NCI-H82 treated with DMSO at 0.1 percent for 48 hours (cell line): ENCODE measurements at regions not wholly inside any gene's neighbourhood (a gene's known extent, or its start where the extent isn't known, plus 50 kb on each side); places are given as distances from the start of the nearest gene placed in this dataset.

Experiments used
- DNase-seq: peaks from one replicate; lab custom pipeline; 2025; ENCODE audit not compliant: unreplicated experiment; lab: John Stamatoyannopoulos, UW

DNA sequence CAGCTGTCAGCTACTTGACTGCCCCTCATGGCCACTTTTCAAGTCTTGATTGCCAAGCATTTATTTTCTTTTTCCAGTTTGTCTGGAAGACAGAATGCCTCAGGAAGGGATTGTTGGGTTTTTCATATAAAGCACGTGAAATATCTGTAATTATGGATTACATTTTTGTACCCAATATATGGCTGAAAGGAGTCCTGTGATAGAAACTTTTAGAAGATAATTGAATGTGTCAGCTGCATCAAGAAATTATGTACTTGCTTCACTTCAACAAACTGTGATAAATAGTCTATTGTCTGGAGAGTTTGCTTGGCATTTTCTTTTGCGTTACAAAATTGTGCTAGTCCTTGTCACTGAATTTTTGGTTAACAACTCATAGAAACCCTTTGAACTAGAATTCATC is 247.9 kb upstream of the SLCO3A1 start:
- DNase-seq = no peak

DNA sequence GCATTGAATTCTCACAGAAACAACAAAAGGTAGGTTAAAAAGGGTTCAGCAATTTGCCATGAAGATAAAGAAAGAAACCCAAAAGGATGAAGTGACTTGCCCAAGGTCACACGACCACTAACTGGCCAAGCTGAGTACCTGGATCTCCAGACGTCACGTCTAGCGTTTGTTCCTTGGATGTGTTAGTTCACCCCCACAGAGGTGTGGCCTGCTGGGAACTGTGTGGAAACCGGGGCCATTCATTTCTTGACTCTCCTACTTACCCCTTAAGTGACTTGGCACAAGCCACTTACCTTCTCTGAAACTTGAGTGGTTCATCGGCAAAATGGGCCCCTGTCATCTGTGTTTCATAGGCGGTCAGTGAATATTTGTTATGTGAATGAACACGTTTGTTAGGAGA is 244.3 kb upstream of the SLCO3A1 start:
- DNase-seq = no peak

DNA sequence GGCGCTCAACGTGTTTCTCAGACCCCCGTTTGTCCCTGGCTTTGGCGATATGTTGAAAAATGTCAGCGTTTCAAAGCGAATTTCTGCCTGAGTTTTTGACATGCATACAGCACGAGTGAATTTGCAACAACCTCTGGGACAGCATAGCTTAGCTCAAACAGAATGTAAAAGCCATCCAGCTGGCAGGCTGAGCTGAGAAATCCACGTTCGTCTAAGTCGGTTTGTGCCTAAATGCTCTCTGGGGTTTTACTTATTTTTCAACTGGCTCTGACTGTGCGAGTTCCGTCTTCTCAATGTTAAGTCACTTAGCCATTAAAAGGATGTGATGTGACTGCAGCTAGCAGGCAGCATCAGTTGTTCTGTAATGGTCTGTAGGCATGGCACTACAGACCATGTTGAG is 243.5 kb upstream of the SLCO3A1 start:
- no peak for DNase-seq

DNA sequence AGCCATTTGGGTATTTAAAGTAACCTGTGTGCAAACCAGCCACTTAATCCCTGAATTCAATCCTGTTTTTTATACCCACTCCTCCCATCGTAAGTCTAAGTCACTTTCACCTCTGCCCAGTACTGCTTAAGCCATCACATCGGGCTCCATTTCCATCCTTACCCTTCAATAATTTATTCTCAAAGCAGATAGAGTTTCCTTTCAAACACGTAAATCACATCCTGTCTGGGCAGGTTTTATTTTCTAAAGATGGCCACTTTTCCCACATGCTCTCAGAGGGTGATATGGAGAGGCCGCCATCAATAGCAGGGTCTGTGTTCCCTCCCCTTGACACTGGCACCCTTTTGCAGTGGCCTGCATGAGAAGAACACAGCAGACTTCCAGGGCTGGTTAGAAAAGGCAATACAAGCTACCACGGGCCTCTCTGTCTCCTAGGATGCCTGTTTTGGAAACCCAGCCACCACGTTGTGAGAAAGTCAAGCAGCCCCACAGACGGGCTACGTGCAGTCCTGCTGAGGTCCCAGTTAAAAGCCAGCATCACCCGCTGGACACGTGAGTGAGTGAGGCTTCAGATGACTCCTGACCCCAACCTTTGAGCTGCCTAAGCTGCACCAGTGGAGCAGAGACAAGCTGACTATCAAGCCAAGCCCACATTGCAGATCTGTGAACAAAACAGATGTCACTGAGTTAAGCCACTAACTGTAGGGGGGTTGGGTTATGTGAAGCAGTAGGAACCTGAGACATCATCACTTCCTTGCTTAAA is 241.8 kb upstream of the SLCO3A1 start:
- peak; percentile 60 for DNase-seq

DNA sequence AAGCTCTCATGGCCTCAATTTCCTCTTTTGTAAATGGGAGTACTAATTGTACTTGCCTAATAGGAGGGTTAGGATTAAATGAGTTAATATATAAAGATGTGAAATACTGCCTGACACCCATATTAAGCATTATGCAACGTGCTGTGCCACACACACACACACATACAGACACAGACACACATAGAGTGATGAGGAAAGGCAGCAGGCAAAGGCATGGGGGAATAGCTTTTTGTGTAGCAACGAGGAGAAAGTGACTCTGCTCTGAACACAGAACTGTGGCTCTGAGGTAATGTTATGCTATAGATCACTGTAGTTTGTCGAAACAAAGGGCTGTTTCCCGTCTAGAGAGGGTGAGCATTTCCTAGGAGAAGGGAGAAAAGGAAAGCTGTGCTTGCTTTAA is 233.3 kb upstream of the SLCO3A1 start:
- DNase-seq = no peak

DNA sequence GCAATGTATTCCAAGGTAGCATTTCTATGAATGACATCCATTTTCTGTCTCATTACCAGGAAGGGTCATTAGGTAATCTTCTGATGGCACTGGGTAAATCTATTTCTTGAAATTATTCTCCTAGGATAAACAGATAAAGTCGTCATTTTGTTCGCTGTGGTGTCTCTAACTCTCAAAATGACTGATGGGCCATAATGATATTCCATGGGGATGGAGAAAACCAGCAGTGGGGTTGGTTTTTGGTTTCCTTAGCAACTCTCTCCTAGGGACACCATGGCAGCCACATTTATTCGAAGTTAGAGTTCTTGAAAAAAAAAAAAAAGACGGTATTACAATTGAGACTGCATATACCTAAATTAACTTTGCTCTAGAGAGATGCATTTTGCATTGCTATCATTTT is 231.3 kb upstream of the SLCO3A1 start:
- no peak for DNase-seq

DNA sequence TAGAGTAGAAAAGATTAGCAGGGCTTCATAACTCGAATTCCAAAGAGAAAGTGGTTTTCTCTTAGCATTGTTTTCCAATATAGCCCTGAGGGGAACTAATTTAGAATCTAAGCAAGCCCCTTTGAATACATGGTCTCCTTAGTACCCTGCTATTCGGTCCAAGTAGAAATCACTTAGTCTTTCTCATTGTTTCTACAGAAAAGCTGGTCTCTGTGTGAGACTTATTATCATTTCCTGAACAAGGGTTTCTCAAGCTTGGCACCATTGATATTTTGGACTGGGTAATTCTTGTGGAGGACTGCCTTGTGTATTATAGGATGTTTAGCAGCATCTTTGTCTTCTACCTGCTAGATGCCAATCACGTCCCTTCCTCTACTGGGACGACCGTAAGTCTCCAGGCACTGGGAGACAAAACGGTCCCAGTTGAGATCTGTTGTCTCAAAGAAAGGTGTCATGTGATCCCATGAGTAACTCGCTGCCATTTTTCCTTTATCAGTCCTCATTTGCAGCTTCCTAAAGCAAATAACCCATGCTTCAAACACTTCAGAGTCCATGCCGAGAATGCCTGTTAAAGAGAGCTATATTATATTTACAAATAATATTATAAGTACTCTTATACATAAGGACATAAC is 230.7 kb upstream of the SLCO3A1 start:
- DNase-seq = no peak

DNA sequence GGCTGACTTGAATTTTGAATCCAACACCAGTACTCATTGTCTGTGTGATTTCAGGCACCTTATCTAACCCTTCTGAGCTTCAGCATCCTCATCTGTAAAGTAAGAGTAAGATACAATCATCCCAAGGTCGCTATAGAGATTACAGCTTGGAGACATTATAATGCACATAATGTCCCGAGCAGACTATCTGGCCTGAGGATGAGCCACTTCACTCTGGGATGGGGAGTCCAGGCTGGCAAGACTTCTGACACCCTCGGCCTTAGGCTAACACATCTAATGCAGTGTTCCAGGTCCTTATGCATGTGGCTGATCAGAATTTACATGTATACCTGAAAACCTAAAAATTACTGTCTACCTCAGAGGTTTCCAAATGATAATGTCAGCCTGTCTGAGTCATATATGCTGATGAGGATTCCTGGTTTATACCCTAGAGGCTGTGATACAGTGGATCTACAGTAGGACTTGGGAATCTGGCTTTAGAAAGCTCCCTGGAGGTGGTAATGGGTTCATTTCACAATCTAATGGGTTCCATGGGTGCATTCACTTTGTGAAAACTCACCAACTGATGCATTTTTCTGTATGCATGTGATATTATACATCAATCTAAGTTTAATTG is 229.0 kb upstream of the SLCO3A1 start:
- no peak for DNase-seq

DNA sequence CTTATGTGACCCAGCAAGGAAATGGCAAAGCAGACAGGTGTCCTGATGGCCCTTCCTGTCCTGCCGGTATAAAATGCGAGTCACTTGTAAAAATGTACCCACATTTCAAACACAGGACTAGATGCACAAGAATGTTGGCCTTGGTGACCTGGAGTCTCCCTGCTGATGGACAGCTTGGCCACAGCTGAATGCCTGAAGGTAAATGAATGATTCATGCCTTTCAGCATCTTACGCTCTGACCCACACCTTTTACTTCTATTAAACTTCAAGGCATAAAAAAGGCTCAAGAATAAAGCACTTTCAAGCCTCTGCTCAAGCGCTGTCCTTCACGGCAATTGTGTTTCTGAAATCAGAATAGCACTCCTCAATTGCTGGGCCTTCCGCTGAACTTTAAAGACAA is 228.0 kb upstream of the SLCO3A1 start:
- no peak for DNase-seq

DNA sequence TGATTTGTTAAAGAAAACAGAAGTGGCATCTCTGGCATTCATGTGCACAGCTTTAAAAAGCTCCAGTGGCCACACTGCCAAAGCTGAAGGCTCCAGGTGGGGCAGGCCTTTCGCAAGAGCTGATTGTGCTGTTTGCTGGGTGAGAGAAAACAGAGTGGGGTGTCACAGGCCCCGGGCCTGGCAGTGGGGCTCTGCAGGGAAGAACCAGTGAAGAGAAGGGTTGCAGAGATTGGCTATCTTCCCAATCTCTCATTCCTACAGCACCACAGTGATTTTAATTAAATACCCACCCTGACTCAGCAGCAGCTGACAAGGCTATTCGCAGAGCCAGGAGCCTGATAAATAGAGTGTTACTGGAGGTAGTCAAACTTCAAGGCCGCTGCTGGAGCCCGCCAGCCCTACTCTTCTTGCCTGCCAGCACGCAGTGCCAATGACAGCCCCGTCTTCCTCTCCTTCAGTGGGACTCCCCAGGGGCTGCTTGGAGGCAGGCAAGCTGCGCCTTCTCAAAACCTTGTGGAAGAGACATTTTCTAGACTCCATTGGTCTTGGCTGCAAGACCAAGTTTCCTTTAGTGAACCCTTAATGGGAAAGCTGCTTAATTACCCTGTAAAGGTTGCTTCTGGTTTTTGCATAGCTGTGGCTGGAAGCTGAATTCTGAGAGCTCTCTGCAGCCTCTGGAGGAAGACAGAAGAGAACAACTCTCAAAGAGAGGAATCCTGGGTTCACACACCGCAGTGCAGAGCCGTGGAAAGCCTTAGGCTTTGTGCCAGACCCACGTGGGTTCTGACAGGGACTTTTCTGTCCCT is 225.8 kb upstream of the SLCO3A1 start:
- no peak for DNase-seq

DNA sequence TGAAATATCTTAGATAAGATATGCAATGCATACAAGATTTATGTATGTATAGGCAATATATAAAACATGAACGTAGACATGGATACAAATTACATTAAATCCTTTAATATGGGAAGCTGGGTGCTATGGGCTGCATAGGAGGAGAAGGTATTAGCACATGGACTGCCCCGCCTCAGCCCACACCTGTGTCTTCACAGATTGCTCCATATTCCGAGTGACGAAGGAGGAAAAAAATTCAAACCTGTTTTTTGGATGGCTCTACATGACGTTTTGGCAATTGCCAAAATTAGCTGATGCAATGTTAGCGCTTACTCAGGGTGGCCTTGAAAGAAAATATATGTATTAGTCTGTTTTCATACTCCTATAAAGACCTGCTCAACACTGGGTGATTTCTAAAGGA is 223.4 kb upstream of the SLCO3A1 start:
- no peak for DNase-seq

DNA sequence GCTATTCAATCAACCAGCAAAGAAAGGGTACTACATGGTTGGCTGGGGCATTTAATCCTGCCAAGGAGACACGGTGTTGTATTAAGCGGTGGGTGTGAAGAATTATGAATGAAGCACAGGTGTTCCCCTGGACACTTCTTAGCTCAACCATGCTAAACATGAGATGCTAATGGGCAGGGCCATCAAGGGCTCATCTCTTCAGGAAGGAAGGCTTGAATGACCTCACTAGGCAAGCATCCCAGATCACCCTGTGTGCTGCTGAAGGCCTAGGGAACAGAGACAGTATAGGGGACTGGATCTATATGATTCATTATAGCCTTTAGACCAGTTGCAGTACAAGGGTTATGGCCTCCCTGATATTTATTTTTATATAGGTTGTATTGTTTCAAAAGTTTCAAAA is 221.3 kb upstream of the SLCO3A1 start:
- no peak for DNase-seq

DNA sequence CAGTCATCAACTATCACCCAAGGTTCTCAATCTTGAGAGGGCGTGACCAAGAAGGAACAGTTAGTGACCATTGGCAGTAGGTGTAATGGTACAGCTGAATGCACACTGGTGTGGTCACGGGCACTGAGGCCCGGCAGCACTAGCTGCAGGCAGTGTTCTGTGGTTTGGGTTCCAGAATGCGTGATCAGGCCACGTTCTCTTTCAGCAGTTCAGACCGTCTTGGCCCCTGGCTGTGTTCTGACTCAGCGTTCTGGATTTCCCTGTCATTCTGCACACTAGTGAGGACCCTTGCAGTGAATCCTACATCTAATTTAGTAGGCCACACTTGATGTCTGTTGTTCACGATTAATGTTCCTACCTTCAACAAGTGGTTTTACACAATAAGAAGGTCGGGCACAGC is 220.5 kb upstream of the SLCO3A1 start:
- DNase-seq = no peak

DNA sequence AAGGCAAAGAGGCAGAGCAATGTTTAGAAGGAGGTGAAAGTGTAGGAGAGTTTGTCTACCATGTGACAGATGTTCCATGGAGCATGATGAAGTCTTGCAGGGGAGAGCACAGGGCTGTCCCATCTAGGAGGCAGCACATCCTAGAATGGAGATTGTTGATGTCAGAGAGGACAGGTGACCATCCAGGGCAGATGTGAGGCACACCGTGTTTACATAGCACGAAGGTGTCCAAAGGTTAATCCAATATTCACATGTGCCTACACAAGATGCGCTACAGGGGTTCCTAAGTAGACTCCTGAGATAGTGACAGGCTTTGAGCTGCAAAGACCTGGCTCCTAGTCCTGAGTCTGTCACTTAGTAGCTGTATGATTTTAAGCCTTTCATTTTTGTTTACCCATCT is 219.3 kb upstream of the SLCO3A1 start:
- DNase-seq = no peak

DNA sequence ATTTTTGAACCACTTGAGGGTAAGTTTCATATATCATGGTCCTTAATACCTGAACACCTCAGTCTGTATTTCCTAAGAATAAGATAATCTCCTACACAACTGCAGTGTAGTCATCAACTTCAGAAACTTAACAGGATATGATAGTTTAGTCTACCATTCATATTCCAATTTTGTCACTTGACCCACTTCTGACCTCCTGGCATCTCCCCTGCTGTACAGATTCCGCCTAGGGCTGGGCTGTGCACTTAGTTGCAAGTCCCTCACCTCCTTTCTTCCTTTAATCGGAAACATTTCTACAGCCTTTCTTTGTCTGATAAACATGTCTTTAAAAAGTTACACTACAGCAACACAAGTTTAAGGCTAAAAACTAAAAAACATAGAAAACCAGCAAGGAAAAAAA is 218.4 kb upstream of the SLCO3A1 start:
- DNase-seq = no peak

DNA sequence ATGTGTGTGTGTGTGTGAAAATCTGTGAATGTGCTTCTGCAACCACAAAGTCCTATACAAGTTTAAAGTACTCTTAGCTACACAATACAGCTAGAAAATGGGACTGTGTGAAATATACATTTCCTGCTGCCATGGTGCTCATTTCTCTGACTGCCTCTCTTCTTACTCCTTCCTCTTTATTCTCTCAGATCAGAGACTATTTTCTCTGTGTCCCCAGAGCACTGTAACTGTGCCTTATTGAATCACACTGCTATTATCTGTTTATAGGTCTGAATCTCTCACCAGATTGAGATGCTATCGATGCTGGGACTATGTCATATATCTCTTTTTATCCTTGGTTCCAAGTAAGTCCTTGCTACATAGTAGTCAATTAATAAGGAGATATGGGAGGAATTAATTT is 217.9 kb upstream of the SLCO3A1 start:
- DNase-seq = no peak

DNA sequence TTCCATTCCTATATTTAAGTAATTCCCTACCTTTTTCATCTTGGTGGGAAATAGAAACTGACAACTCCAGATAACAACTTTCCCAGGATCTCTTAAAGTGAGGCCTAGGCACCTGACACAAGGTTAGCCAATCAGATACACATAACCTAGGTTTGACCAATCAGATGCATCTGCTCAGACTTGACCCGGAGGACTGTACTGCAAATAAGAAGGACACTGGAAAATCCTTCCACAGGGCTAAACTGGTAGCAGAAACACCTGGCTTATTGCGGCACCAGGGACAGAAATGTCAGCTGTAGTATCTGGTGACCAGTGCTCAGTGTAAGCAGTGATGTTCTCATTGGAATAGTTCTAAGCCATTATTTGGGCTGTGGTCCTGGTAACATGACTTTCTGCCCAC is 204.5 kb upstream of the SLCO3A1 start:
- DNase-seq = no peak

DNA sequence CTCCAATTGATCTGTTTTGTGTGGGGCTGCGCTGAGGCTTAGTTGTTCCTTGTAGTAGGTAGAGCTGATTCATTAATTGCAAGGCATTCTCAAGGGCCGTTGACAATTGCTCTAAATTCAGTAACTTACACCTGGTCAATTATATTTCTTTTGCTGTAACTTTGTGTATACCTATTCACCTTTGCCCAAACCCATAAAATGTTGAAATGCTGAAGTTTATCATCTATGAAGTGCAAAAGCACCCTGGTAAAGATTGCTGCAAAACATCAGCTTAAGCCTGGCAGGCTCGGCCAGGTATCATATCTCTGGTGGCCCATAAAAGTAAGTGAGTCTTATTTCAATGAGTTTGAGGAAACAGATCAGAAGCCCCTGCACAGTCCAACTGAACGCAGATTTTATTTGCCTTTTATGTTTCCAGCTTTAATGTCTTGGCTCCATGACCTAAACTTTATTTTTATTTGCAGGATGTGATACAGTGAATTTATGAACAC is 203.6 kb upstream of the SLCO3A1 start:
- DNase-seq = no peak

DNA sequence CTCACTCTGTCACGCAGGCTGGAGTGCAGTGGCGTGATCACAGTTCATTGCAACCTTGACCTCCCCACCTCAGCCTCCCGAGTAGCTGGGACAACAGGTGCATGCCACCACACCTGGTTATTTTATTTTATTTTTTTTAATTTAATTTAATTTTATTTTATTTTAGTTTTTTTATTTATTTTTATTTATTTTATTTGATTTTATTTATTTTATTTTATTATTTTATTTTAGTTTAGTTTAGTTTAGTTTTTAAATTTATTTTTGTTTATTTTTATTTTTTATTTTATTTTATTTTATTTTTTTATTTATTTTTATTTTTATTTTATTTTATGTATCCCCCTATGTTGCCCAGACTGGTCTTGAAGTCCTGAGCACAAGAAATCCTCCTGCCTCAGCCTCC is 202.3 kb upstream of the SLCO3A1 start:
- no peak for DNase-seq

DNA sequence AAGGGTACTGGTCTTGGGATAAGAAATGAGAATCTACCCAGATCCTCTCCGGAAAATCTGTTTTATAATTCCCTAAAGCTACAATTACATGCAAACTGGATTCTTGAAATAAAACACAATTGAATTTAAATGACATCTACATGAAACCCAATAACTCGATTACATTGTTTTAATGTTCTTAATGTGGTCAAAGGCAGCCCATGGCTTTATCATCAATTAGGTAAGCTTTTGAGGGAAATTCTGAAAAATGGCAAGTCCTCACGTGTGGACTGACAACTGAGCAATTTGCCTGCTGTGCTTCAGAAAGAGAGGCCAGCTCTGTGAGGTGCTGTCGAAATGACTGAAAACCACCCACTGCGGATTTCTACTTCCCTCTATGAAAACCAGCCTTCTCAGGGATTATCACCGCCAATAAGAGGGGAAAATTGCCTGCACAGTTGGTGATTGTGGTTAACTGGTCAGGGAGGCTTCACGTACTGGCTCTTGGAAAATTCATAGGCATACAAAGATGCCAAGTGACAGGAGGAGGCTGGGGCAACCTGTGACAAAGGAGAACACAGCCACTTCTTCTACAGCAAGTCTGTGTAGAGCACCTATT is 200.8 kb upstream of the SLCO3A1 start:
- no peak for DNase-seq
